ENCODE measurements at regions not wholly inside any gene's neighbourhood (a gene's known extent, or its start where the extent isn't known, plus 50 kb on each side); places are given as distances from the start of the nearest gene placed in this dataset.
A peak's percentile ranks its signal among the peaks of the same experiment; 100 is the strongest.

DNA sequence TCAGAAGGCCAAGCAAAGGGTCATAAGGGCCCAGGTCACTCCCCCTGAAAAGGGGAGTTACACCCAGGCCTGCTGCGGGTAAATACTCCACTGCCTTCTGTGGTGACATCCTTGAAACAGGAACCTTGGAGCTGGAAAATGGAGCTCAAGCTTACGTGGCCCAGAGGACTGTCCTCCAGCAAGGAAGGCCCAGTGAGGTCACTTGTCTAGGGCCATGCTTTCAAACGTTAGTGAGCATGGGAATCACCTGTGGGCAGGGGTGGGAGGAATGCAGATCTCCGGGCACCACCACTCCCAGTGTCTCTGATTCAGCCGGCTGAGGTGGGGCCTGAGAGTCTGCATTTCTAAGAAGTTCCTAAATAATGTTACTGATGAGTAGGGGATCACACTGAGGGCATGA, 140.5 kb upstream of the CCND2 start:
- no peak for DNase-seq
- H3K9me3 ChIP-seq, result 0 out of 2 replicates have a peak, but pooled peaks cover 2% of the 10 kb centered on the region

GRCh38 chr12:4121506-4122020, 152.0 kb upstream of the CCND2 start:
- Histone ChIP-seq H3K9me3 (no peaks in the 10 kb centered on the region), H3K36me3 (no peaks in the 10 kb centered on the region), H3K4me3 (no peak overlapping the region), H3K27me3 (peaks cover 7% of the 10 kb centered on the region)
- DNase-seq, result no peak

More for the DNA sequence above, 140.5 kb upstream of the CCND2 start:
- no peaks in the 10 kb centered on the region for H3K36me3 ChIP-seq
- H3K4me3 ChIP-seq, result no peak overlapping the region
- peaks cover 6% of the 10 kb centered on the region for H3K27me3 ChIP-seq

DNA sequence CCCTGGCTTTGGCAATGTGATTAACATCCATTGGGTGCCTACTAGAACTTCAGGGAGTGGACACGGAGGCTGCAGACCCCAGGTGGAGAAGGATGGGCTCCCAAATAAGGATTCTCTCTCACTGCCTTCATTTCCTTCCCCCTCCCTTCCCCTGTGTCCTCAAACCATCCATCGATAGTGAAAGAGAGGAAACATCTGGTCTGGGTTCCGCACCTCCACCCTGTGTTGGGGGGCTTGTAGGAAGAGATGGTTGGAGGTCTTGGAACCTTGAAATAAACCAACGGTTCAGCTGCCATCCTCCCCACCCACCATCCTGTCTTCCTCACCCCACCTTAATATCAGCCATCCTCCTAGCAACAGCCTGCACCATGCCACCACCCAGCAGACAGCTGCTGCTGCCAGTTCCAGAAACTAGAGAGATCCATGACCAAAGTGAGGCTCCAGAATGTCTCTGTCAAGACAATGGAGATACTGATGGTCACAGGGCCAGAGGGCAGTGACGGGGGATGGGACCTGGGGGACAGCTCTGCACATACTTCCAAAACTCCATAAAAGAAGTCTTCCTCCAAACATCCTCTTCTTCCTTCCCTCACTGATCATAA, 153.1 kb upstream of the CCND2 start:
- Histone ChIP-seq H3K9me3 (no peaks in the 10 kb centered on the region), H3K36me3 (no peaks in the 10 kb centered on the region), H3K4me3 (no peak overlapping the region), H3K27me3 (peaks cover 7% of the 10 kb centered on the region; the same call in 1 of the 2 replicates)
- DNase-seq, result no peak

DNA sequence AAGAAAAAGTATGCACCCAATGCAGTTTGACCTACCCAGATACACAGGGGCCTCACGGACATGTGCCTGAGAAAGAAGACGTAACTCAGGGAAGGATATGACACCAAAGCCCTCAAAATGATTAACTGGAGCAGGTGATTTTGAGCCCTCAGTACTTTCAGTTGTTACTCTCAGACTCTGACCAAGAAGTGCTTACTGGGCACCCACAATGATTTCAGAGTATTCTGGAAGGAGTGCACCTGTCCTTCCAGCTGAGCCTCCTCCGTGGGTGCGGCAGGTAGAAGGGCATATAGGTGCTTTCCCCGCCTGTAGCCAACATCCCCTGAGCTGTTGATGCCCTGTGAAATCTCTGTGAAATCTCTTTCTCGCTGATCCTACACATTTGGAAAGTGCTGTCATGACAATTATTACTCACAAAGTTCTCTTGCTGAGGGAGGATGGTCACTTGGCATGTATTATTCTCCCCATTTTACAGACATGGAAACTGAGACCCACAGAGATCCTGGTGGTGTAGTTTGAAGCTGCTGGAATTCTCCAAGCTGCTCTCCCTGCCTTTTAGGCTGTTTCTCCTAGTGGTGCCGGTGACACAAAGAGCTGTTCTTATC, 154.3 kb upstream of the CCND2 start:
- no peaks in the 10 kb centered on the region for H3K9me3 ChIP-seq
- DNase-seq, result no peak
- no peaks in the 10 kb centered on the region for H3K36me3 ChIP-seq
- peaks cover 7% of the 10 kb centered on the region; the same call in 1 of the 2 replicates for H3K27me3 ChIP-seq
- no peak overlapping the region for H3K4me3 ChIP-seq

DNA sequence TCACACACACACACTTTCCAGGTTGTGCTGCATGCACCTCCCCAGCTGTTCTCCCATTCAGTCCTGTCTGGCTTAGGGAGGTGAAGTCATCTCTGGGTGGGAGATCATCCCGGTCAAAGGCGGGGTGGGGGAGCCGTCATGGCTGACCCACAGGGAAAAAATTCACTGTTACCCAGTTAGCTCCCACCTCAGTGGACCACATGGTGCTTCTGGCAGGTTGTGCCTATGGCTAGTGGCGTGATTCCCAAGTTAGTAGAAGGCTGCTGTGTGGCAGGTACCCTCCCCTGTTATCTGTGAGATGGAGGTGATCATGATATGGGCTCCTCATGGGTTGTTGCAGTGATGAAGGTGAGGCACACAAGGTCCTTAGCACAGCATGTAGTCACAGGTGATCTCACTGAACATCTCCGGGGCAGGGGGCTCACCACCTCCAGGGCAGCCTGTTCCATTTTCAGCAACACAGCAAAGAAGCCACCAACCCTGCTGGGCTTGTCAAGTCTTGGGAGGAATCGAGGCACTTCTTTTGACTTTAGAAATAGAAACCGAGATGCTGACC, 154.9 kb upstream of the CCND2 start:
- peaks cover 7% of the 10 kb centered on the region; the same call in 1 of the 2 replicates for H3K27me3 ChIP-seq
- H3K4me3 ChIP-seq, result no peak overlapping the region
- no peaks in the 10 kb centered on the region for H3K36me3 ChIP-seq
- H3K9me3 ChIP-seq, result no peaks in the 10 kb centered on the region
- DNase-seq, result no peak

GRCh38 chr12:4118017-4118510, 155.5 kb upstream of the CCND2 start:
- Histone ChIP-seq H3K4me3 (no peak overlapping the region), H3K27me3 (peaks cover 7% of the 10 kb centered on the region; the same call in 1 of the 2 replicates)
- DNase-seq, result peak; percentile 73

GRCh38 chr12:4117386-4118016, 156.1 kb upstream of the CCND2 start:
- DNase-seq, result no peak
- Histone ChIP-seq H3K9me3 (no peaks in the 10 kb centered on the region), H3K36me3 (no peaks in the 10 kb centered on the region), H3K27me3 (peaks cover 7% of the 10 kb centered on the region; the same call in 1 of the 2 replicates), H3K4me3 (no peak overlapping the region)

More at GRCh38 chr12:4118017-4118510, 155.5 kb upstream of the CCND2 start:
- Histone ChIP-seq H3K9me3 (no peaks in the 10 kb centered on the region), H3K36me3 (no peaks in the 10 kb centered on the region)

DNA sequence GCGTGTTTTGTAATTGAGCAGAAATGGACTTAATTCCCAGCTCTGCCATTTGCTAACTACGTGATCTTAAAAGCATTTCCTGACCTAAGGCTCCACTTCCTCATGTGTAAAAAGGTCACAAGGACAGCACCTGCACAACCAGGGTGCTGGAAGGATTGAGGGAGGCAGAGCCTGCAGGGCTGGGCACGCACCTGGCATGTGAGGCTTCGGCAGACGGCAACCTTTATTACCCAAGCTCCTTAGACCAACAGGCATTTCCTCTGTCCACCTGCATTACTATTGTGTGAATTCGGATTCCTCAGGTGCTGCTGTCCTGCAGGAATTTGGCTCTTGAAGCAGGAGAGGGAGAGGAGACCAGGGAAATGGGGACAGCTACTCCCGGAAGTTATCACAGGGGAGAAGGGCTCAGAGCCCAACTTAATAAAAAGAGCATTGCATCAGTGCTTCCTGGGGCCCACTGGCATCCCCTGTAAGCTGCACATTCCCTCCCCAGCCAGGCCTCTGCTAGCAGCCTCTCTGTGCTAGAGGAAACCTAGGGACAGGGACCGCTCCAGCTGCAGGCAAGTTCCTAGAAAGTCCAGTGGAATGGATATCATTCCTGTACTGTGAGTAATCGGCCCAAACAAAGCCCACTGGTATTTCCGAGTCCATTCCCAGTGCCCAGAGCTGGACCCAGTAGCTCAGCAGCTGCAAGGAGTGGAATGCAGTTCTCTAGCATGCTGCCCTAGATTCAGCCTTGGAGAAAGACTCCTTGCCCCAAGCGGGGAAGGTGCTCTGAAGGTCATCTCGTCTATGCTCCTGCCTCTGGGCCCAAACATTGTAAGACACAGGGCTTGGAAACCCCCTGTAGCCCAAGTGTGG, 157.1 kb upstream of the CCND2 start:
- Histone ChIP-seq H3K9me3 (no peaks in the 10 kb centered on the region), H3K36me3 (no peaks in the 10 kb centered on the region), H3K4me3 (no peak overlapping the region), H3K27me3 (peaks cover 7% of the 10 kb centered on the region; the same call in 1 of the 2 replicates)
- peak; percentile 74 for DNase-seq

GRCh38 chr12:4115570-4115969, 158.0 kb upstream of the CCND2 start:
- no peak for DNase-seq
- H3K27me3 ChIP-seq, result 0 out of 2 replicates have a peak, but pooled peaks cover 5% of the 10 kb centered on the region

GRCh38 chr12:4114986-4115385, 158.6 kb upstream of the CCND2 start:
- Histone ChIP-seq H3K36me3 (no peaks in the 10 kb centered on the region), H3K9me3 (no peaks in the 10 kb centered on the region), H3K27me3 (0 out of 2 replicates have a peak, but pooled peaks cover 5% of the 10 kb centered on the region), H3K4me3 (no peak overlapping the region)
- DNase-seq, result no peak

More at GRCh38 chr12:4115570-4115969, 158.0 kb upstream of the CCND2 start:
- no peaks in the 10 kb centered on the region for H3K36me3 ChIP-seq
- H3K4me3 ChIP-seq, result no peak overlapping the region
- H3K9me3 ChIP-seq, result no peaks in the 10 kb centered on the region

DNA sequence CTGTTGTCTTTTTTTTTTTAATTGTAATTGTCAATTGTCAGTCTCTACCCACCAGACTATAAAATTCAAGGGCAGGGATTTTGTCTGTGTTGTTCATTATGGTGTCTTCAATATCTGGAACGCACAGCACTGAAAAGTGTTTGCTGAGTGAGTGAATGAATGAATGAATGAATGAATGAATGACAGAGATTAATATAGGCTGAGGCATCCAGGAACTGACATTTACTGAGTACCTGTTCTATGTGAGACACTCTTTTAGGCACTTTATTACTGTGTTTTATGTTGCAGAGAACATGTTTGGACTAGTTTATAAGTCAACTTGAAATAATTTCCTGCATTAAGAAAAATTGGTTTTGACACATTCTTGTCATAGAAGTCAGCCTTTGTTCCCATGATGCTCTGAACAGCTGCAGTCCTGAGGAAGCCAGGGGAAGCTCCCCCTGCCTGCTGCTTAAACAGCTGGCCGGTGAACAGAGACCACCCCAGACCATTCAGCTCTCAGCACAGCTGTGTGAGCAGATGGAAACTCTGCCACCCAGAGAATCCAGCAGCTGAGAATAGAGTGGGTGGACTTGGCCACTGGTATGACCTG, 160.7 kb upstream of the CCND2 start:
- Histone ChIP-seq H3K36me3 (no peaks in the 10 kb centered on the region), H3K4me3 (no peak overlapping the region), H3K27me3 (no peaks in the 10 kb centered on the region), H3K9me3 (no peaks in the 10 kb centered on the region)
- no peak for DNase-seq

GRCh38 chr12:4112290-4112689, 161.3 kb upstream of the CCND2 start:
- Histone ChIP-seq H3K4me3 (no peak overlapping the region), H3K27me3 (no peaks in the 10 kb centered on the region; the same call in 1 of the 2 replicates), H3K36me3 (no peaks in the 10 kb centered on the region), H3K9me3 (no peaks in the 10 kb centered on the region)
- no peak for DNase-seq

DNA sequence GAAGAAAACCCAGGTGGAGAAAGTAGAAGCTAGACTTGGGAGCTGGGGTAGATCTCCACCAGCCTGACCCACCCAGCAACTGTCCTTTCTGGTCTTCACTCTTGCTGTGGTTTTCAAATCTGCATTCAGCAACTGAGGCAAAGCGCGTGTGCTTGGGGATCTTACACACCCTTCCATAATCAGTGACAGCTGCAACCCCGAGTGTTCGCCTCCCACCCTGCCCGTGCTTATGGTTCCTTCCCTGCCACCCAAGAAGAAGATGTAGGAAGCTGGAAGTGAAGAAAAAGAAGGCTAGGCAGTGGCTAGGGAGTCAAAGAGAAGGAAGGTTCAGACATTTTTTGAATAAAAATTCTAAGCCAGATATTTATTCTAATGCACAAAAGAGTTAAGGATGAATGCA, 162.6 kb upstream of the CCND2 start:
- Histone ChIP-seq H3K27me3 (peaks cover 4% of the 10 kb centered on the region; the same call in 1 of the 2 replicates), H3K4me3 (no peak overlapping the region), H3K36me3 (no peaks in the 10 kb centered on the region), H3K9me3 (no peaks in the 10 kb centered on the region)
- no peak for DNase-seq

- Histone ChIP-seq H3K27me3 (peaks cover 4% of the 10 kb centered on the region; the same call in 1 of the 2 replicates), H3K4me3 (no peak overlapping the region), H3K36me3 (no peaks in the 10 kb centered on the region), H3K9me3 (no peaks in the 10 kb centered on the region)
- DNase-seq, result no peak
Observed at GRCh38 chr12:4109826-4110225, 163.7 kb upstream of the CCND2 start.

- H3K4me3 ChIP-seq, result no peak overlapping the region
- DNase-seq, result peak; percentile 9
- no peaks in the 10 kb centered on the region for H3K36me3 ChIP-seq
- peaks cover 5% of the 10 kb centered on the region; the same call in 1 of the 2 replicates for H3K27me3 ChIP-seq
- H3K9me3 ChIP-seq, result no peaks in the 10 kb centered on the region
Observed at GRCh38 chr12:4108803-4109345, 164.7 kb upstream of the CCND2 start.

Measured in MG63 (cell line).